ENCODE measurements at regions not wholly inside any gene's neighbourhood (a gene's known extent, or its start where the extent isn't known, plus 50 kb on each side); places are given as distances from the start of the nearest gene placed in this dataset.

- no peak overlapping the region for H2AFZ ChIP-seq
- no peaks in the 10 kb centered on the region for H3K36me3 ChIP-seq (ENCODE audit: low read depth)
- DNase-seq: no peak
- H3K9me2 ChIP-seq (ENCODE audit: insufficient read depth): no peaks in the 10 kb centered on the region
- no peak for TF ChIP-seq EZH2 (IDR thresholded peaks at IDR 0.05; ENCODE audit: insufficient read depth, poor library complexity, severe bottlenecking)
- no peak for TF ChIP-seq EZH2phosphoT487 (IDR thresholded peaks at IDR 0.05; ENCODE audit: insufficient read depth, low read depth)
- H3K79me2 ChIP-seq (ENCODE audit: insufficient read depth): no peaks in the 10 kb centered on the region
- peaks cover 11% of the 10 kb centered on the region; the same call in 1 of the 2 replicates for H3F3A ChIP-seq (ENCODE audit: insufficient read depth)
- H3K9me3 ChIP-seq (ENCODE audit: low read depth): no peaks in the 10 kb centered on the region
- in situ Hi-C loops (cut with MboI): no loop called here
- H3K4me3 ChIP-seq: no peak overlapping the region
- no peak overlapping the region for H3K4me2 ChIP-seq (ENCODE audit: unreplicated experiment)
- no peaks in the 10 kb centered on the region for H3K27me3 ChIP-seq (replicated peaks; ENCODE audit: insufficient read depth)
- H3K9ac ChIP-seq: no peak overlapping the region
- no peaks in the 10 kb centered on the region for H4K20me1 ChIP-seq (ENCODE audit: insufficient read depth)
- H3K4me1 ChIP-seq (ENCODE audit: insufficient read depth): peaks cover 20% of the 10 kb centered on the region
- WGBS, 2 experiments (ENCODE audit: low coverage in 1 of 2, low lambda C conversion rate in 2 of 2, missing lambda C conversion rate in 2 of 2): 64 to 70% methylated on average over 4 of the region's 4 CpGs
- H3K27ac ChIP-seq: no peak overlapping the region
Measured at GRCh38 chr5:36389245-36389644, 87.5 kb upstream of the RANBP3L start.

DNA sequence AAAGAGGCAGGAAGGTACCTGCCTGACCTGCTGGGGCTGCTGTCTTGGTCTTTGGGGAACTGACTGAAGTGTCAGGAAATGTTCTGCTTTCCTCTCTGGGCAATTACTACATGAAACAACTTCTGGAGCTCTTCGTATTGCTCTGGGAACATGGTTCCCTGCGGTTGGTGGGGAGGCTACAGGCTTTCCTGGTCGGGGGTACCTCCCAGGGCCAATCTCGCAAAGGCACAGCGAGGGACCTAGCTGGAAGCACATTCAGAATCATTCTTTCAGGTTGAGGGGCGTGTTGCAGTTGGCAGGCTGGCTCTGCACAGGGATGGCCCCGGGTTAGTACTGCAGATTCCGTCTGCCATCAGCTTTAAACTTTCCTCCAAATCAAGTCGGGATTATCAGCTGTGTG is 88.9 kb upstream of the RANBP3L start:
- no peaks in the 10 kb centered on the region for H4K20me1 ChIP-seq (ENCODE audit: insufficient read depth)
- no peak overlapping the region for H3K4me2 ChIP-seq (ENCODE audit: unreplicated experiment)
- H3K27ac ChIP-seq: no peak overlapping the region
- peaks cover 11% of the 10 kb centered on the region; the same call in 1 of the 2 replicates for H3F3A ChIP-seq (ENCODE audit: insufficient read depth)
- 71 to 75% methylated on average over 9 of the region's 9 CpGs for WGBS, 2 experiments (ENCODE audit: low coverage in 1 of 2, low lambda C conversion rate in 2 of 2, missing lambda C conversion rate in 2 of 2)
- peaks cover 24% of the 10 kb centered on the region for H3K4me1 ChIP-seq (ENCODE audit: insufficient read depth)
- no peaks in the 10 kb centered on the region for H3K36me3 ChIP-seq (ENCODE audit: low read depth)
- H3K9me3 ChIP-seq (ENCODE audit: low read depth): no peaks in the 10 kb centered on the region
- no peak overlapping the region for H2AFZ ChIP-seq
- H3K4me3 ChIP-seq: no peak overlapping the region
- TF ChIP-seq EZH2phosphoT487 (IDR thresholded peaks at IDR 0.05; ENCODE audit: insufficient read depth, low read depth) (no peak), EZH2 (IDR thresholded peaks at IDR 0.05; ENCODE audit: insufficient read depth, poor library complexity, severe bottlenecking) (no peak)
- no peak for DNase-seq
- no peaks in the 10 kb centered on the region for H3K79me2 ChIP-seq (ENCODE audit: insufficient read depth)
- no peak overlapping the region for H3K9ac ChIP-seq
- in situ Hi-C loops (cut with MboI): no loop called here
- H3K9me2 ChIP-seq (ENCODE audit: insufficient read depth): no peaks in the 10 kb centered on the region
- H3K27me3 ChIP-seq (replicated peaks; ENCODE audit: insufficient read depth): no peaks in the 10 kb centered on the region

GRCh38 chr5:36392186-36392585 is 90.5 kb upstream of the RANBP3L start:
- Histone ChIP-seq H3K9me2 (ENCODE audit: insufficient read depth) (no peaks in the 10 kb centered on the region), H3K4me1 (ENCODE audit: insufficient read depth) (peaks cover 34% of the 10 kb centered on the region), H4K20me1 (ENCODE audit: insufficient read depth) (no peaks in the 10 kb centered on the region), H3K9me3 (ENCODE audit: low read depth) (no peaks in the 10 kb centered on the region), H3K36me3 (ENCODE audit: low read depth) (no peaks in the 10 kb centered on the region), H3K4me3 (no peak overlapping the region), H3K9ac (no peak overlapping the region), H3K4me2 (ENCODE audit: unreplicated experiment) (no peak overlapping the region), H2AFZ (no peak overlapping the region), H3K27ac (no peak overlapping the region), H3K79me2 (ENCODE audit: insufficient read depth) (no peaks in the 10 kb centered on the region), H3F3A (ENCODE audit: insufficient read depth) (peaks cover 14% of the 10 kb centered on the region; the same call in 1 of the 2 replicates), H3K27me3 (replicated peaks; ENCODE audit: insufficient read depth) (no peaks in the 10 kb centered on the region)
- DNase-seq: no peak
- TF ChIP-seq EZH2phosphoT487 (IDR thresholded peaks at IDR 0.05; ENCODE audit: insufficient read depth, low read depth): no peak
- TF ChIP-seq EZH2 (IDR thresholded peaks at IDR 0.05; ENCODE audit: insufficient read depth, poor library complexity, severe bottlenecking): no peak
- in situ Hi-C loops (cut with MboI): no loop called here
- 80 to 82% methylated on average over 5 of the region's 5 CpGs for WGBS, 2 experiments (ENCODE audit: low coverage in 1 of 2, low lambda C conversion rate in 2 of 2, missing lambda C conversion rate in 2 of 2)

DNA sequence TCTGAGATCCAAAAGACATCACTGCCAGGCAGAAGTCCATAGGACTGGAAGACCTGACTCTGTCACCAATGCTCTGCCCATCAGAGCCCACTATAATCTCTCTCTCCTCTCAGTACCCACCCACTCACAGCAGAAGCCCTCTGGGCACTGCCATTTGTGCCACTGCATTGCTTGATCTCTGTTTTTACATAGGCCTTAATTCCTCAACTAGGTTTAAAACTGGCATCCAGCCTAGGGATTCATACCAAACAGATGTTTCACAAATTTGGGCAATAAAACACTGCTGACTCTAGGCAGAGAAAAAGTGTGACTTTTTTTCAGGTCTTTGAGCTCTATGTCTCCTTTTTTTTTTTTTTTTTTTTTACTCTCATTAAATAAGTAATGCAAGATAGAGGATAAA is 91.1 kb upstream of the RANBP3L start:
- in situ Hi-C loops (cut with MboI): no loop called here
- Histone ChIP-seq H3K36me3 (ENCODE audit: low read depth) (no peaks in the 10 kb centered on the region), H3K4me1 (ENCODE audit: insufficient read depth) (peaks cover 34% of the 10 kb centered on the region), H3K9me2 (ENCODE audit: insufficient read depth) (no peaks in the 10 kb centered on the region), H3K4me3 (no peak overlapping the region), H3K9me3 (ENCODE audit: low read depth) (no peaks in the 10 kb centered on the region), H3K79me2 (ENCODE audit: insufficient read depth) (no peaks in the 10 kb centered on the region), H3K27me3 (replicated peaks; ENCODE audit: insufficient read depth) (no peaks in the 10 kb centered on the region), H3K27ac (no peak overlapping the region), H3K4me2 (ENCODE audit: unreplicated experiment) (no peak overlapping the region), H3F3A (ENCODE audit: insufficient read depth) (peaks cover 14% of the 10 kb centered on the region; the same call in 1 of the 2 replicates), H4K20me1 (ENCODE audit: insufficient read depth) (no peaks in the 10 kb centered on the region), H2AFZ (no peak overlapping the region; the same call in 1 of the 2 replicates), H3K9ac (no peak overlapping the region)
- peak; percentile 89 for DNase-seq
- TF ChIP-seq EZH2 (IDR thresholded peaks at IDR 0.05; ENCODE audit: insufficient read depth, poor library complexity, severe bottlenecking) (no peak), EZH2phosphoT487 (IDR thresholded peaks at IDR 0.05; ENCODE audit: insufficient read depth, low read depth) (no peak)
